ENCODE measurements at regions not wholly inside any gene's neighbourhood (a gene's known extent, or its start where the extent isn't known, plus 50 kb on each side); places are given as distances from the start of the nearest gene placed in this dataset.
"Not testable (repeated sequence)": the region's sequence is repeated elsewhere in the genome, so short reads cannot be mapped to it uniquely, and the experiment has no call there.

DNA sequence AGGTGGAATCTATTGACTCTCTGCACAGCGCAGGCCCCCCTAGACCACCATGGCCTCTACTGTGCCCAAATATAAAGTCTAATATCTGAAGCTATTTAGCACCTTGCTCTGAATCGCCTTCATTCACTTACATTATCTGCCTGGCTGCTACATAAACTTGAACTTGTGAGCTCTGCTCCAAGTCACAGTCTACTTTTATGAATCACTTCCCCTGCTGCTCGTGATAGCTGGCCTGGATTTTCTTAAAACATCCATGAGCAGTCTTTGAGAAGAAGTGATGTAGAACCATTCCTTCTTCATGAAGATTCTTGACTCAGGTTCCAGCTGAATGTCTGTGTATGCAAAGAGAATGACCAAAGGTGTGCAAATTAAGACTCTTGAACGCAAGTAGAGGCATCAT is 359.5 kb downstream of the RND3 start:
- no peak for DNase-seq

DNA sequence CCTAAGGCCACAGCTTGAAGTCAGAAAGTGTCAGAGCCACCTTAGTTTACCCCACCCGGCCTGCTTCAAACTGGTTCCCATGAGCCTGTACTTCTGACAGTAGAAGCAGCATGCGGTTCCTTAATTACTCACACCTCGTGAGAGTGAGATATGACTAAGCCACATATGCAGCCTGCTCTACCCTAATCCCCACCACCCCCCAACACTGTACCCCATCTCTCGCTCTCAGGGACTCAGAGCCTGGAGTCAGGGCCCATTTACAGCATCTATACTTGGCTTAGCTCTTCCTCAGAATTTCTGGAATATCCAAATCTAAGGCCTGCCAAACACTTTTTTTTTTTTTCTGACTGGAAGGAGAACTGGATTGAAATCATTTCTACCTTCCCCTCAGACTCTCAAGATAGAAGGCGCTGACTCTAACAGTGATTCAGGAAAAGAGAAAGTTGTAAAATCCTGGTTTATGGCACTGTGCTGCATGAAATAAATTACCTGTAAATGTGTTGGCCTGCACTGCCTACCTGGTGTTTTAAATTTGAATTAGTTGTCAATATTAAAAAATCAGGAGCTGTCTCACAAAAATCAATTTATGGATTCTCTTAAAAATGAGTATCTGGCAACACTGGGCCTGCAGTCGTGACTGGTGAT is 360.0 kb downstream of the RND3 start:
- no peak for DNase-seq

DNA sequence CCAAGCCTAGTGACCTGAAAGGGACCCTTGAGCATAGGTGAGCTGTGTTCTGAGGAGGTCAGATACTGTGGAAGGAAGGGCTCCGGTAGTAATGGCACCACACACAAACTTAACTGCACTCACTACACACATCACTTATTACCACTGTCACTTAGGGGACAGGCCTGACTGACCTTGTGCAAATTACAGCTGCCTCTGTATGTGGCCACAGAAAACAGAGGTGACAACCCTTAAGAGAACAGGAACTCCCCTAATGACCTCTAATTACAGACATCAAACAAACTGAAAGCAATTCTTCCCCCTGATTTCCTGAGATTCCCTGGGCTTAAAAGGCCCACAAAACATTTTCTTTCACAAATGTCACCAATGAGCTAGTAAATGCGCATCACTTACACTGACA is 360.6 kb downstream of the RND3 start:
- no peak for DNase-seq

DNA sequence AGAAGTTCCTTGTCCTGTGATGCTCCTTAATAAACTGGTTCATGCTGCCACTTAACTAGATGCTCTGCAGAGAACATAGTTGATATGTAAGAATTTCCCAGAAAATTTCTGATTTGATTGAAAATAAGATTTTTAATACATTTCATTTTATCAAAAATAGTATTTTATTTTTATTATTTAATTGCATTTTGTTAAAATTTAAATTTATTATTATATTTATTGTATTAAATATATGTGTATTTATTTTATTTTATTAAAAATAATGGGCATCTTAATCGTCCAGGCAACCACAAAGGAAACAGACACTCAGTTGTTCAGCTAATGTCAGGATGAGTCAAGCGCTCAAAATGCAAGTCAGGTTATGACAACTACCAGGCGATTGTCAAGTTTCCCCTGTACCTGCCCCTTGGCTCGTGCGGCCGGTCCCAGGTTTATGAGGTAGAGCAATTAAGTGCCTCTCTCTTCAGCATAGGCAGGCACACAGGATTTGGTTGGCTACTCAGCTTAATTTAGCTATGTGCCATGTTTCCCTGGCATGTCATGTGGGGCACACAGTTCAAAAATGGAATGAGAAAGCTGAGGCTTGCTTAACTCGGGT is 361.2 kb downstream of the RND3 start:
- no peak for DNase-seq

DNA sequence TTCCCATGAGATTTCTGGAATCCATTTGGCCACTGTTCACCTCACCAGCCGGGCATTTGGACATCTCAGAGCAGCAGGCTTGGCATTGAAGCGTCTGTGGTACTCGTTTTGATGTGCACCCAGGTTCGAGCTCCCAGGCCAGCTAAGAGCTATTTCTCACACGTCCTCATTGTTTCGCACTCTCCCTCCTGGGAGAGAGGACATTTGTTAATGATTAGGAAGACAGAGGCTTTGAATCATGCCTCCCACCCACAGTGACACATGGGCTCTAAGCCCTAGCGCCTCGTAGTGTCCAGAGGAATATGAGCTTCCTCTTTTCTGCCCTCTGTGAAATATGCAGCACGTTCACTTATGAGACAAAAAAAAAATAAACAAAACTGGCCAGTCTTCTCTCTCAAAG is 361.8 kb downstream of the RND3 start:
- no peak for DNase-seq

DNA sequence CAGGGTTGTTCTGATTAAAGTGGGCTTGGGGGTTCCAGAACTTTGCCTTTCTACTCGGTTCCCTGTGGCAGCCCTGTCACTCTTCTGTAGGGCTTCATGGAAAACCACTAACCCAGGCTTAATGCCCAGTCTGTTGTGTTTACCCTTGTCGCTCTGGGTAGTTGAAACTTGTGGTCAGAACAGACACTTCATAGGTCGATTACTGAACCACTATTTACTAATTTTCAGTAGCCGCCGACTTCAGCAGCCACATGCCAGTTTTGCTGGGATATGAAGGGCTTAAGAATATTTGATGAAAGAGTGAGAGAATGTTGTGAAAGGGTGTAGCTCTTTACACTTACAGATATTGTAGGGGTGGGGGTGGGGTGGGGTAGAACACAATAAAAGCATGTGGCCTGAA is 362.3 kb downstream of the RND3 start:
- no peak for DNase-seq

DNA sequence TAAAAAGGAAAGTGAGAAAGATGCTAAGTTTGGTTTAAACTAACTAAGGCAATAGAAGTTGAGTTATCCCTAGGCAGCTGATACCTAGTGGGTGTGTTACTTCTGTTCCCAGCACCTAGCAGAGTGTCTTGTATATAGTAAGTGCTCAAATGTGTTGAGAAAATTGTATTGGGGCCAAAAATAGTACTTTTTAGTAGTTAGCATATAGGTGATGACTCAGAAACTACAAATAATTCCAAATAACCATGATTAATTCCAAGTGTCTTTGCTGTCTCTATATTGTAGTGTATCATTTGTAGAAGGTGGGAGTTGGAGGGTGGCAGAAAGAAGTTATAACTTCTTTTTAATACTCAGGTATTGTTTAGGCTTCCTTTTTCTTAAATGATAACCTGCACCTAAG is 362.7 kb downstream of the RND3 start:
- DNase-seq: no peak

DNA sequence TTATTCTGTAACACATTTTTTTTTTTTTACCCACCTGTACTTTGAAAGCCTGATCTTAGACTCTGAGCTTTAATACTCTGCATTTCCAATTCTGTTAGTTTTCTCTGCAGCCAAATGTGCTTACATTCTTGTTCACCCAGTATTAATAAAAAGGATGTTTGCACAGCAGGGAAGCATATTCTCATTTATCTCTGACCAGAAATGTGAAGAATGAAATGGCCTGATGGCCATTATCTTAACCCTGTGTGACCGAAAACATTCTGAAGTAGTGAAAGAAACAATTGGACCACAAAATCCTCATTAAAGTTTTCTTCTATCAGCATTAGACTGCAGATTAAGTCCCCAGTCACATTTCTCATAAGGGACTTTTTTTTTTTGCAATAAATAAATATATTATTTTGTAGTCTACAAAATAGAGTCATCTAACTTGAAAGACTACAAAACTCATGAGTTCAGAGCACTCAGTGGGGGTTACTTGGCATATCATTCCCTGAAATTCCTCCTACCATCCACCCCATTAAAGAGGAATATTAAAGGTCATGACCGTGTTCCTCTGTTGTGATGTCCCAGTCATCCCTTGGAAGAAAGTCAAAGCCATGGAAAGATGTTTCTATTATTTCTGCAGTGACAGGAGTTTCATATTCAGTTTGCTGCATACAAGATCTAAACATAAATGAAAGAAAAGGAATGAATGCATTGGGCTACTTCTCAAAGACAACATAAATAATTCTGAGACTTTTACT is 364.4 kb downstream of the RND3 start:
- DNase-seq: no peak

DNA sequence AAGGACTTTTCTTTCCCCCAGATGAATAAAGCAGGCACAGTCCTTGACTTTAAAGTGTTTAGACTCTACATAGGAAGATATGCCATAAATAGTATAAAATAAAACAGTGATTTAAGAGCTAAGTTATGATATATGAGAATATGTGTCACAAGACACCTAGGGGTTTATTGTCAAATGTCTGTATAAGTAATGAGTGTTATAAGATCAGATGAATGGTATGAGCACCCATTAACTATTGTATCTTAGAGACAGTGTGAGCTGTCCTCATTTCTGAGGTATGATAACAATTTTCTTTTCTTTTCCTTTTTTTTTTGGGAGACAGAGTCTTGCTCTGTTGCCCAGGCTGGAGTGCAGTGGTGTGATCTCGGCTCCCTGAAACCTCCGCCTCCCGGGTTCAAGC is 365.3 kb downstream of the RND3 start:
- no peak for DNase-seq

DNA sequence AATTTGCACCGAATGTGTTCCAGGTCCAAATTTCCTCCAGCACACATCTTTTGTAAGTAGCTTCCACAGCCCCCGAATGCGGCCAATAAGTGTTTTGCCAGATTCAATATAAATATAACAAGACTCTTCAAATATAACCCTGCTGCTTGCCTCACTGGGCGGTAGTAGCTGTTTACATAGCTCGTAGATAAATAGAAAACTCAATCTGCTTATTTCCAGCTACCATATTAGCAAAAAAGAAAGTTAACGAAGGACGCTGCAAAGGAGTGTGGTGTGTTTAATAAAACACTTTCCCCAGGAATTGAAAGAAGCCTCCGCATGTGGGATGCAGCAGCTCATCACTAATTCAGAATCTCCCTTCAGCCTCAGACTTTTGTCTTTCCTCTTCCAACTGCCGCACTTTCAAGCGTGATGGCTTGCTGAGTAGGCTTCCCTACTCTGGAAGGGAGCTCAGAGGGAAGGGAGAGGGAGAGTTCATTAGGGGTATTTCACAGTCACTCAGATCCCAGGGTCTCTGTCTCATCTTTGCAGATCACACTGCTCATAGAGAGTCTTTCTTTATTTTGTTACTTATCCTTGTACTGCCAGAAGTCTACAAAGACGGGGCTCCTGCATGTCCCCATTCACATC is 367.0 kb downstream of the RND3 start:
- no peak for DNase-seq

DNA sequence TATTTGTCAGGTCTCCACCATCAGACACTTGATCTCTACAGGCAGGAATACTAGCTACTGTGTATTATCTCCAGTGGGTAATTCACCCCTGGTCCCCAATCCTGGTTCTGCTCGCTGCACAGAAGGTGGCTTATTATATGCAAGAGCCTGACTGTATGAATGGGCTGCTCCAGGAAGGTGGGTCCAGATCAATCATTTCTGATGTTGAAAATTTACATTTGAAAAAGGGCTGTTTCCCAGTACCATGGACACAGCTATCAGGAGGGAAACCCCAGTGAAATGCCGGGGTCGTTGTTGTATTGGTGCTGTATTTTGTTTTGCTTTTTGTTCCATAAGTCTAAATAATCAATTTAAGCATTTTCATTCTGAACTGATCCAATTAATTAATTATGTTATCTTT is 367.6 kb downstream of the RND3 start:
- no peak for DNase-seq

DNA sequence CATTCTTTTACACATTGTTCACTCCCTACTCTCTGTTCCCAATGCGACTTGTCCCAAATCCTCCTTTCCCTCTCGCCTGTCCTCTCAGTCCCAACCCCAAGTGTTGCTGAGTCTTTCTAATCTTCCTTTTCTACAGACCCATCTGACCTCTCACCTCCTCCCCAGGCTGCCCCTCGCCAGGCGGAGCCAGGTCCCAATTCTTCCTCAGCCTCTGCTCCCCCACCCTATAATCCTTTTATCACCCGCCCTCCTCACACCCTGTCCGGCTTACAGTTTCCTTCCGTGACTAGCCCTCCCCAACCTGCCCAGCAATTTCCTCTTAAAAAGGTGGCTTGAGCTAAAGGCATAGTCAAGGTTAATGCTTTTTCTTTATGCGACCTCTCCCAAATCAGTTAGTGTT is 373.4 kb downstream of the RND3 start:
- not testable (repeated sequence) for DNase-seq

DNA sequence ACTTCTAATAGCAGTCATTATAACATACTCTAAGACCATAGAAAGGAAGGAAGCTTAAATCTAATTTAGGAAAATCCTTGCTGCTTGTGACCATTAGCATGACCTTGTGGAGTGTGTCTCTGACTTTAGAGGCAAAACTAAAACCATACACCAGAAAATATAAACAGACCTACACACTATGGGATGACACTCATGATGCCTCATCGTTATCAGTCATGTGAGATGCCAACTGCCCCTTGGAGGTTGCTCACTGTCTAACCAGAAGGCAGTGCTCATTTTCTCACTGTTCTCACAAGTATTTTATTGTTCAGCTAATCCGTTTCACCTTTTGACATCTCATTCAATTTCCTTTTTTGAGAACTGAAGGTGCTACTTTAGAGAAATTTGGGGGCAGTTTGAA is 376.9 kb downstream of the RND3 start:
- DNase-seq: no peak

DNA sequence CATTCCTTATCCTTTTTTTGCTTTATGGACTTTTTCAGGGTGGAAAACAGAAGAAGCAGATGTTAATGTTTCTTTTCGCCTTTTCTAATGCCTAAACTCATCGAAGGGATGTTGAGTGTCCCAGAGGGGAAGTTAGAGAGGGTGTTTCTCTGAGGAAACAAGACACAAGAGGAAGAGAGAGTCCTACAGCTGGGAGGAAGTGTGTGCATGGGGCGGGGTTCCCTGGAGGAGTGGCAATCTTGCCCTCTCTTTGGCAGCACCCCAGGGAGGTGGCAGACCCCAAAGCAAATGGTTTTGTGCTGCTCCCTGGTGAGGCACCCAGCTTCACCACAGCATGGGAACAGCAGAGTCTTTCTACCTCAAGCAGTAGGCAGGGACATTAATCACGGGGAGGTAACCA is 377.6 kb downstream of the RND3 start:
- no peak for DNase-seq

DNA sequence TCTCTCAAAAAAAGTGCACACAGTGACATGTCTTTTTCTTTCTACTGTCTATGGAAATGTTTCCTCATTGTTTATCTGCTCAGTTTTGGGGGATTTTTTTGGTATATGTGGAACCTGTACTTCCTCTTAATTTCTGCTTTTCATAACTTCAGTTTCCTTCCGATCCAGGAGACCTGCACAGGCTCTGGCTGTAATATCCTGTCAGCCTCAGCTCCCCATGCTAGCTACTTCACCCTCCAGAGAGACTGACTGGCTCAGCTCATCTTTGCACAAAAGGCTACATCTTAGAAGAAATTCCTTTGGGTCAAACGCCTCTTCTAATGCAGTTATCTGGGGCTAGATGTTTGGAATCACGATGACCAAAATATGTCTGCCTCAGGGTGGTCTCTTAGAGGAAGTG is 378.4 kb downstream of the RND3 start:
- no peak for DNase-seq

DNA sequence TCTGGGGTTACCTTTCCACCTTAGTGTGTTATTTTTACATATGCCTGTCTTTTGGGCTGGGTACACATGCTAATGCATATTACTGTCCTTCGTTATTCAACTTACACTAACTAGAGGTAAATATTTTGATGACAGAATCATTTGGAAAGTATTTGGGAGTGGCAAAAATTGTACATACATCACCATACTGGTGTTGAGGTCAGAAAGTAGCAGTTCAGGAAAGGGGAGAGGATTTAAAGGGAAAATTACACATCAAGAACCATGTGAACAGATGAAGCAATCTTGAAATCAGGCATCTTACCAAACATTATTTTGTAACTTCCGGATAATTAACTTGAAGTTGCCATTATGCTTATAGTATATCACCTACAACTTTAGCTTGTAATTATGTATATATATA is 379.7 kb downstream of the RND3 start:
- no peak for DNase-seq

DNA sequence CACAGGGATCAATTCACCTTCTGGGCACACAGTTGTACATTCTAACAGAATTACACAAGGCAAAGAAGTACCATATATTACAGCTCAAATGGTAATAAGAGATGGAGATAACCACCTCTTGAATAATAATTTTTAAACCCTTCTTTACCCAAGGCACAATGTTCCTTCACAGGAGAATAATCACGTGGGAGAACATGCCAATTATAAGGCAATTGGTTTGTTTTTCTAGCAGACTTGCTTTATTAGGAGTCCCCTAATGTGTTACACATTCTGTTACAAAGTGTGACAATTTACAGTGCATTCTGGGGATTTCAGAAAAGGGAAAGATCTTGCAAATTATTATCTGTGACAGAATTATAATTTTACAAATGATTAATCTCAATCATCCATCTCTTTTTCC is 380.3 kb downstream of the RND3 start:
- no peak for DNase-seq

DNA sequence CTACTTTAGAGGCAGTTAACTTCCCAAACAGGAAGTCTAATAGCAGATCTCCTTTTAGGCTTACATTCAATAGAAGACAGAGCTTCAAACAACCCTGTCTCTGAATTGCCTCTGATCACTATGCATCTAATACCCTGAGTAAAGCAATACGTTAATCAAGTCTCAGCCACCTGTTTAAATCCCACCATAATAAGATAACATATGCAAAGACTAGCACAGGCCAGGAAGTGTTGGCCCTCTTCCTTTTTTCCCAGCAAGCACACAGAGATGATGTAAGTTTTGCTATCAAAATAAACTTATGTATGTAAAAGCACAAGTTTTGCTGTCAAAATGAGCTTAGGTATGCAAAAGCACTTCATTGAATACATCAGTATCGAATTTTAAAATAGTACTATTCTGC is 385.5 kb downstream of the RND3 start:
- DNase-seq: no peak

DNA sequence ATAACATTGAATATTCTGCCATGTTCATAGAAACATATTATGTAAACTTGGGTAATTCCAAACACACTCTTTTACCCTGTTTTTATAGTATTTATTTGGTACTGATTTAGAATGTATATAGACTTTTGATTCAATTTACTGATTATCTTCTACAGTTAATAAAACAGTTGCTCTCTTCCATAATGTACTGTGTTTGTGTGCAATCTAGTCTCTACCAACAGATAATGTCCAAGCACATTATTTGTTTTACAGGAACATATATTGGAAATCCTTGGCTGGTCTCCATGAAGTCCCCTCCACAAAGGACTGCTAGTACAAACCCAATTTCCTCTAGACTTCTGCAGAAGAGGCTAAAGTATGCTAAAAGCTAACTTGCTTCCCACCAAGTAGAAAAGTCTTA is 386.6 kb downstream of the RND3 start:
- no peak for DNase-seq

DNA sequence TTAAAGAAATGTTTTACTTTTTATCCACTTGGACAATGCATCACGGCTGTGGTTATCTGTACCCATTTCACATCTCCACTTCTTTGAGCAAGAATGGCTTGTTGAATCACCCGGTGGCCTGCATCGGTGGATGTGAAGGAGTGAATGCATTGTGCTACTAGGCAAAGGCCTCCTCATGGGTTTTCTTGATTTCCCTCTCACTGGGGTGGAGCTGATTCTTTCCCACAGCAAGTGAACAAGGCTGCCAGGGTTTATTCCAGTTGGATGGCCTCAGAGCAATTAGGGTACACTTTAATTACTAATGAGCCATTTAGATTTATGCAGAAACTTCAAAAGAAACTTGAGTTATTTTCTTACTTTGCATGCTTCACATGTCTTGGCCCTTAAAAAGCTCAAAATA is 387.1 kb downstream of the RND3 start:
- no peak for DNase-seq

DNA sequence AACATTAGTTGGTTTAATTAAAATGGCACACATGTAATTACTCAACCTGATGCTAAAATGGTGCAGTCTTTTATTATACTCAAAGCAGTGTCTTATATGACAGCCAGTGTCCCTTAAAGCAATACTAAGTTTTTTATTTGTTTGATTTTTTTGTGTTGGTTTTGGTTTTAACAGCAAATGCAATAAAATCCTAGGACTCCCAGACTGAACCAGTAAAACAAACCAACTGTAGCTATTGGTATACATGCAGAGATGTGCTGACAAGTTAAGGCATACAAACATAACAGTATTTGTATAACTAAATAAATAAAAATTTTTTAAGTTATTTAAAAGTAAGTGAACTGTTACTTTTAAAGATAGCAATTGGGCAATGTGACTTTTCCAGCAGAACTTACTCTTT is 387.7 kb downstream of the RND3 start:
- DNase-seq: no peak

DNA sequence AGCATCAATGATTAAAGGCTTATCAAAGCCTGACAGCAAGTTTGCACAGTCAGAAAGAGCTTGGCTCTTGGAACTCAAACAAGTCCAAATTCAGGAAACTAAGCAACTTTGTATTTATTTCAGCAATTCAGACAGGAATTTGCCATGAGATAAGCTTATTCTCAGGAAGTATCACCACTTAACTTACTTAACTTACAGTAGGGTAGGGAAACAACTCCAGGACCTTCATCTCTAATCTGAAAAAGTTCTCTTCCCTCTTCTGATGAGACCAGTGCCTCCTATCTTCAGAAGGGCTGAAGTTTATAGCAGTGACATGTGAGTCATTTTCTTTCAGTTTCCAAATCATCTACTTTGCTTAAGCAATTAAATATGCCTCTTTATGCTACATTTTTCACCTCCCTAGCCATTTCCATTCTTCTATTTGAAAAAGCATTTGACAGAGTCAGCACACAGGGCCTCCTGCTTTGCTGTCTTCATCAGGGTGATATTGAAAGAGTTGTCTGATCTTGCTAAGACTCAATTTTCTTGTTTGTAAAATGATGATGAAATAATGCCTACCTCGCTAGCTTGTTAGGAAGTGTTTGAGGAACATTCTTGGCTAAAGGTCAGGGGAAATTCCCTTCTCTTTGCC is 389.5 kb downstream of the RND3 start:
- DNase-seq: no peak

DNA sequence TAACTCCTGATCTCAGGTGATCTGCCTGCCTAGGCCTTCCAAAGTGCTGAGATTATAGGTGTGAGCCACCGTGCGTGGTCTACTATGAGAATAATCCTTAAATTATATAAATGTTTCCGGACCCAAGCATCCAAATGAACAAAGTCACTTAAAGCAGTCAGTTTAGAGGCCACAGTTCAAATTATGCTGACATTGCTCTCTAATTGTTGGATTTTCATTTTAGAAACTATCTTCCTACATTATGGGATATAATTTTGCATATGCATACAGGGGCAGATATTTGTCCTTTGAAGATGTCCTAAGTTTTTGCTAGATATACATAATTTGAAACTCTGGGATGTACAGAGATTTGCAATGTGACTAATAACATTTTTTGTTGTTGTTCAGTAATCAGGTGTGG is 390.1 kb downstream of the RND3 start:
- DNase-seq: no peak

All from CD4-positive, alpha-beta T cell treated with Interleukin-10 for 1 hour (primary cell).